SJCRH30 (cell line): ENCODE measurements at regions not wholly inside any gene's neighbourhood (a gene's known extent, or its start where the extent isn't known, plus 50 kb on each side); places are given as distances from the start of the nearest gene placed in this dataset.
"Not testable (repeated sequence)": the region's sequence is repeated elsewhere in the genome, so short reads cannot be mapped to it uniquely, and the experiment has no call there.

Source experiments
- DNase-seq, 2 experiments: peaks; one replicate each; pipeline ENCODE4 v3.0.0-alpha.2; 2015 to 2020
- H3K27ac ChIP-seq: fragments of 250-450 bp; sonication (Bioruptor Pico); 2 replicates; pipeline ENCODE4 v1.5.1; 2020; ENCODE audit warnings: mild to moderate bottlenecking, moderate library complexity
- H3K27me3 ChIP-seq: fragments of 250-450 bp; sonication (Bioruptor Pico); 2 replicates; pipeline ENCODE4 v1.5.1; 2020; ENCODE audit warnings: mild to moderate bottlenecking, moderate library complexity
- H3K36me3 ChIP-seq: fragments of 250-450 bp; sonication (Bioruptor Pico); 2 replicates; pipeline ENCODE4 v1.5.1; 2020; ENCODE audit warnings: mild to moderate bottlenecking, moderate library complexity
- H3K4me1 ChIP-seq: fragments of 250-450 bp; sonication (Bioruptor Pico); 2 replicates; pipeline ENCODE4 v1.5.1; 2020; ENCODE audit warnings: mild to moderate bottlenecking, moderate library complexity
- H3K4me3 ChIP-seq: fragments of 250-450 bp; sonication (Bioruptor Pico); 2 replicates; pipeline ENCODE4 v1.5.1; 2020; ENCODE audit warnings: mild to moderate bottlenecking, moderate library complexity
- H3K9me3 ChIP-seq: fragments of 250-450 bp; sonication (Bioruptor Pico); replicated peaks from 2 replicates; pipeline ENCODE4 v1.5.1; 2020; ENCODE audit warnings: mild to moderate bottlenecking, moderate library complexity

DNA sequence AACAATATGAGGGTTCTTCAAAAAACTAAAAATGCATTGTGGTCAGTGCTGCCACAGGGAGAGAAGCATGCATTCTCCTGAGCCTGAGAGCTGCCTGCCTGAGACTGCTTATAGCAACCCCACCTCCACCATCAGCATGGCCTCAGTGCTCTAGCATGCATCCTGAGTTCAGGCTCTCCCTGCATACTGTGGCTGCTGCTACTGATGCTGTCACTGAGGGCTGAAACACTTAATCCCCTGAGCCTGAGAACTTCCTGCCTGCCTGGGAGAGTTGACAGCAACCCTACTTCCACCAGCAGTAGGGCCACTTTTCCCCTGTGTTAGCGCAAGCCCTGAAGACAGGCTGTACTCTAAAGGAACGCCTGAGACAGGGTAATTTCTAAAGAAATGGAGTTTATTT is 206.0 kb downstream of the FBXO4 start:
- Histone ChIP-seq H3K9me3 (no peaks in the 10 kb centered on the region; the same call in 1 of the 2 replicates), H3K4me1 (no peaks in the 10 kb centered on the region), H3K27ac (no peak overlapping the region), H3K36me3 (no peaks in the 10 kb centered on the region), H3K27me3 (no peaks in the 10 kb centered on the region), H3K4me3 (no peak overlapping the region)
- peak in 1 of 2 experiments; percentile 13 for DNase-seq

DNA sequence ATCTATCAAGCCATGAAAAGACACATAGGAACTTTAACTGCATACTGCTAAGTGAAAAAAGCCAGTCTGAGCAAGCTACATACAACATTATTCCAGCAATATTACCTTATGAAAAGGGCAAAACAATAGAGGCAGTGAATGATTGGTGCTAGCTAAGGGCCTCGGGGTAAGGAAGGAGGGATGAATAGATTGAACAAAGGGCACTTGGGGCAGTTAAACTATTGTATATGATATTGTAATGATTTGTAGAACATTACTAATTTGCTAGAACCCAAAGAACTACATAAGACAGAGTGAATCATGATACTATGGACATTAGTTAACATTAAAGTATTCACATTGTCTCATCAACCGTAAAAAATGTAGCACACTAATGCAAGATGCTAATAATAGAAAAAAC is 218.3 kb downstream of the FBXO4 start:
- Histone ChIP-seq H3K9me3 (no peaks in the 10 kb centered on the region), H3K4me1 (no peaks in the 10 kb centered on the region), H3K27me3 (no peaks in the 10 kb centered on the region), H3K36me3 (no peaks in the 10 kb centered on the region), H3K4me3 (no peak overlapping the region), H3K27ac (no peak overlapping the region)
- no peak for DNase-seq

DNA sequence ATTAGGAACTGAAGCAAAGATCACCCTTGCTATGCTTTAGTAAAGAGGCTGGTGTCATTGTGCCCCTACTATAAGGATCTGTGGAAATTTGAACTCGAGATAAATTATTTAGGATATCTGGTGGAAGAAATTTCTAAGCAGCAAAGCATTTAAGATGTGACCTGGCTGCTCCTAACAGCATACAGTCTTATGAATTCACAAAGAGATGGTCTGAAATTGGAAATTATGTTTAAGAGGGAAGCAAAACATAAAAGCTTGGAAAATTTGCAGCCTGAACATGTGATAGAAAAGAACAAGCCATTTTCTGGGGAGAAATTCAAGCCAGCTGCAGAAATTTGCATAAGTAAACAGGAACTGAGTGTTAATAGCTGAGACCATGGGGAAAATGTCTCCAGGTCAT is 223.7 kb downstream of the FBXO4 start:
- Histone ChIP-seq H3K4me1 (no peaks in the 10 kb centered on the region), H3K4me3 (no peak overlapping the region), H3K9me3 (0 out of 2 replicates have a peak, but pooled peaks cover 4% of the 10 kb centered on the region), H3K27ac (no peak overlapping the region), H3K27me3 (no peaks in the 10 kb centered on the region), H3K36me3 (no peaks in the 10 kb centered on the region)
- DNase-seq, result no peak

DNA sequence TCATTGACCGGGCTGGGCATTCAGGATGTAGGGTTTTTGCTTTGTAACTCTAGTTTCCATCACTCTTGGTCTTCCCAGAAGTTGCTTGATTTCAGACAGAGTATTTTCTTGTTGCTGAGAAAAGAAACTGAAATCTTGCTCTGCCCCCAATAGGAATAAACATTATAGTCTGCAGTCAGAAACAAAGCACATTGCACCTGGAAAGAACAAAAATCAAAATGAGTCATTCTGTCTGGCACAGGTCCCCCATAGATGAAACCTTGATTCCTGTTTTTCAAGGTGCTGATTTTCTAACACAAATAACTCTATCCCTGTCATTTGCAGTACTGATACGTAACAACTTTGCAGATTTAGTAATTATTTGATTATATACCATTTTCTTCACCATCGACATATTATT is 232.1 kb downstream of the FBXO4 start:
- Histone ChIP-seq H3K4me1 (no peaks in the 10 kb centered on the region), H3K36me3 (no peaks in the 10 kb centered on the region), H3K4me3 (no peak overlapping the region), H3K27me3 (no peaks in the 10 kb centered on the region), H3K27ac (no peak overlapping the region), H3K9me3 (no peaks in the 10 kb centered on the region)
- no peak for DNase-seq

DNA sequence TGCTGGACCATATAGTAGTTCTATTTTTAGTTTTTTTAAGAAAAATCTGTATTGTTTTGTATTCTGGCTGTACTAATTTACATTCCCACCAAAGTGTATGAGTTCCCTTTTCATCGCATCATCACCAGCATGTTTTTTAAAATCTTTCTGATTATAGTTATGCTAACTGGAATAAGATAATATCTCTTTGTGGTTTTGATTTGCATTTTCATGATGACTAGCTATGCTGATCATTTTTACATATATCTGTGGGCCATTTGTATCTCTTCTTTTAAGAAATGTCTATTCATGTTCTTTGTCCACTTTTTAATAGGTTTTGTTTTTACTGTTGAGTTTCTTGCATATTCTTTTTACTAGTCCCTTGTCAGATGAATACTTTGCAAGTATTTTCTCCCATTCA is 238.0 kb downstream of the FBXO4 start:
- H3K27ac ChIP-seq, result no peak overlapping the region
- H3K36me3 ChIP-seq, result no peaks in the 10 kb centered on the region
- no peaks in the 10 kb centered on the region for H3K27me3 ChIP-seq
- H3K9me3 ChIP-seq, result no peaks in the 10 kb centered on the region
- H3K4me1 ChIP-seq, result no peaks in the 10 kb centered on the region
- no peak overlapping the region for H3K4me3 ChIP-seq
- no peak for DNase-seq

DNA sequence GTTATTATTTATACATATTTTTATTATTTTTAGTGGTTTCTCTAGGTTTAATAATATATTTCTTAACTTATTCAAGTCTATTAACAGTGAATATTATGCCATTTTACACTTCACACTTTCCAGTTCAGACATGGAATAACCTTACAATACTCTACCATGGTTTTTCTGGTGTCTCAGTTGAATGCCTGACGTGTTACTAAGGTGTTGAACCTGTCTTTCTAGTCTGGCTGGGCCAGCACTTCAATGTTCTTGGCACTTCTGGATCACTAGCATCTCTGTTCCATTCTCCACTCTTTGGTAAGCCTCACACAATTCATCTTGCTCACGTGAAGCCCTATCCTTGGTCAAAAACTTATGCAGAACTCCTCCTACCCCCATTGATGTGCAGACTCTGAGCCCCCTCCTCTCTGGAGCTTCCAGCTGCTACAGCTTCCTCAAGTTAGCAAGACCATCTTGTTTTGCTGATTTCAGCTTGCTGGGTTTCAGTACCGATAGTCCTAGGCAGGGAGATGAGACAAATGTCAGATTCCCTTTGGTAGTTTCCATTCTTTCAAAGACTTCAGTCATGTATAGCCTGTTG is 243.1 kb downstream of the FBXO4 start:
- no peak for DNase-seq
- Histone ChIP-seq H3K9me3 (0 out of 2 replicates have a peak, but pooled peaks cover 6% of the 10 kb centered on the region), H3K4me1 (no peaks in the 10 kb centered on the region; the same call in 1 of the 2 replicates), H3K4me3 (no peak overlapping the region), H3K27me3 (no peaks in the 10 kb centered on the region), H3K27ac (no peak overlapping the region), H3K36me3 (no peaks in the 10 kb centered on the region)

DNA sequence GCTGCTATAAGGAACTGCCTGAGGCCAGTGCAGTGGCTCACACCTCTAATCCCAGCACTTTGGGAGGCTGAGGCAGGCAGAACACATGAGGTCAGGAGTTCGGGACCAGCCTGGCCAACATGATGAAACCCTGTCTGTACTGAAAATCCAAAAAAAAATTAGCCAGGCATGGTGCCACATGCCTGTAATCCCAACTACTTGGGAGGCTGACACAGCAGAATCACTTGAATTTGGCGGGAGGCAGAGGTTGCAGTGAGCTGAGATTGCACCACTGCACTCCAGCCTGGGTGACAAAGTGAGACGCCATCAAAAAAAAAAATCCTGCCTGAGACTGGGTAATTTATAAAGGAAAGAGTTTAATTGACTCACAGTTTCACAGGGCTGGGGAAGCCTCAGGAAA is 247.1 kb upstream of the GHR start:
- H3K9me3 ChIP-seq, DNase-seq, H3K27ac ChIP-seq, H3K27me3 ChIP-seq, H3K4me3 ChIP-seq, H3K4me1 ChIP-seq, H3K36me3 ChIP-seq: not testable (repeated sequence)

DNA sequence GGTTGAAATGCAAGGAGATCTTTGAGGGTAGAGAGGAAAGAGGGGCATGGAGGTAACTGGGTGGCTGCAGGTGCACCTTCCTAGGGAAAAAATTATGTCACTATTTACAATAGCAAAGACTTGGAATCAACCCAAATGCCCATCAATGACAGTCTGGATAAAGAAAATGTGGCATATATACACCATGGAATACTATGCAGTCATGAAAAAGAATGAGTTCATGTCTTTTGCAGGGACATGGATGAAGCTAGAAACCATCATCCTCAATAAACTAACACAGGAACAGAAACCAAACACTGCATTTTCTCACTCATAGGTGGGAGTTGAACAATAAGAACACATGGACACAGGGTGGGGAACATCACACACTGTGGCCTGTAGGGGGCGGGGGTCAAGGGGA is 243.4 kb upstream of the GHR start:
- H3K9me3 ChIP-seq, H3K4me1 ChIP-seq, H3K36me3 ChIP-seq, H3K27ac ChIP-seq, DNase-seq, H3K4me3 ChIP-seq, H3K27me3 ChIP-seq: not testable (repeated sequence)

DNA sequence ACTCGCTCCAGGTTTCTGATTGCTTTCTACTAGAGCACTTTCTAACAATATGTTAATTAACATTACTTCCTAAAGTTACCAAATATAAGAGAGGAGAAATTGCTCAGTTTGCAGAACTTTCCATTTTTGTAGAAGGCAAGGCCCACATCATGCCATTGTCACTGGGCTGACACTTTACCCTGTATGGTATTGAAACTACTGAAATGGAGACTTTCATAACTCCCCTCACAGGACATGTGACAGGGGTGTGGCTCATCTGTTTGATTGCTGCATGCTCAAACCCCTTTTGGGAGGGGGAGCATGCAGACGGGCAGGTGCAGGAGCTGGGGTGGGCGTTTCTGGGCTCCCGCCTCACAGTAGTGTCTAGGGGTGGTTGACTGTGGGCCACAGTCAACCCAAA is 206.3 kb upstream of the GHR start:
- Histone ChIP-seq H3K9me3 (no peaks in the 10 kb centered on the region), H3K4me1 (no peaks in the 10 kb centered on the region), H3K27me3 (no peaks in the 10 kb centered on the region), H3K36me3 (no peaks in the 10 kb centered on the region), H3K4me3 (no peak overlapping the region), H3K27ac (no peak overlapping the region)
- DNase-seq, result no peak

DNA sequence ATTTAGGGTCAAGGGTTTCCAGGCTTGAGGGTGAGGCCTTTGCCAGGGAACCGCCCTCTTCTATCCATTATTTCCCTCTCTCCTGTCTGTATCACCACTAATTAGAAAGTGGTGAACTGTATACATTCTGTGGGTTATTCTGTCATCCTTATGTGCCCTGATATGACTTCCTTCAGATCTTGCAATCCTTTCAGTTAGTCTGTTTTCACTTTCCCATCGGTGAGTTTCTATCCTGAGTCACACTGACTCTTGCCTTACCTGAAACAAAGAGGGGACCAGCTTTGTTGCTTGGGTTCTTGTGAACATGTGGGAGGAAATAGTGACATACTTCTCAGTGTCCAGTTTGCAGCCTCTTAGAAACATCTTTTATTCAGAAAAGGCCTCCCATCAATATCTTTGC is 205.4 kb upstream of the GHR start:
- Histone ChIP-seq H3K27me3 (no peaks in the 10 kb centered on the region), H3K9me3 (no peaks in the 10 kb centered on the region), H3K4me3 (no peak overlapping the region), H3K36me3 (no peaks in the 10 kb centered on the region), H3K4me1 (no peaks in the 10 kb centered on the region), H3K27ac (no peak overlapping the region)
- no peak for DNase-seq

DNA sequence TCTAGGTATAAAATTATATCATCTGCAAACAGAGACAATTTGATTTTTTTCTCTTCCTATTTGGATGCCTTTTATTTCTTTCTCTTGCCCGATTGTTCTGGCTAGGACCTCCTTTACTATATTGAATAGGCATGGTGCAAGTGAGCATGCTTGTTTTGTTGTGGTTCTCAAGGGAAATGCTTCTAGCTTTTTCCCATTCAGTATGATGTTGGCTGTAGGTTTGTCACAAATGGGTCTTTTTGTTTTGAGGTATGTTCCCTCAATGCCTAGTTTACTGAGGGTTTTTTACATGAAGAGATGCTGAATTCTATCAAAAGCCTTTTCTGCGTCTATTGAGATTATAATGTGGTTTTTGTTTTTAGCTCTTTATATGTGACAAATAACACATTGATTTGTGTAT is 198.2 kb upstream of the GHR start:
- H3K27me3 ChIP-seq, result no peaks in the 10 kb centered on the region
- DNase-seq, result no peak
- no peaks in the 10 kb centered on the region for H3K9me3 ChIP-seq
- no peak overlapping the region for H3K27ac ChIP-seq
- H3K36me3 ChIP-seq, result no peaks in the 10 kb centered on the region
- no peaks in the 10 kb centered on the region for H3K4me1 ChIP-seq
- H3K4me3 ChIP-seq, result no peak overlapping the region

DNA sequence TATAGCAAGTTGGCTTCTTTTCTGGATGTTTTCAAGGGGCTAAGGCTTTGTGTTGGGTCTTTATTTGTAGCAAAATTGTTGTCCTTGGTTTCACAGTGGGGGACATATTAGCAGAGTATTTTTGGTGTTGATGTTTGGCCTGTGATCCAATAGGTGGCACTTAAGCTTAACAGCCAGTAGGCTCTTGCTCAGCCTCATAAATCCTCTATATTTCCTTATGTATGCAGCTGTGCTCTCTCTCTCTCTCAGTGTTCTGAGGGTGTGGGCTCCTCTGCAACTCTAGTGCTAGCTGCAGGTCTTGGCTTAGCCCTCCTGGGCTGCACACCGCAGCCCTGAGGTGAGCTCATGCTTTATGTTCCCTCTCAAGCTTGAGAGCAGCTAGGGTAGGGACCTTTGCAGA is 195.0 kb upstream of the GHR start:
- no peaks in the 10 kb centered on the region for H3K27me3 ChIP-seq
- H3K27ac ChIP-seq, result no peak overlapping the region
- no peak overlapping the region for H3K4me3 ChIP-seq
- no peaks in the 10 kb centered on the region for H3K36me3 ChIP-seq
- no peaks in the 10 kb centered on the region for H3K9me3 ChIP-seq
- H3K4me1 ChIP-seq, result no peaks in the 10 kb centered on the region
- DNase-seq, result peak in 1 of 2 experiments; percentile 19

DNA sequence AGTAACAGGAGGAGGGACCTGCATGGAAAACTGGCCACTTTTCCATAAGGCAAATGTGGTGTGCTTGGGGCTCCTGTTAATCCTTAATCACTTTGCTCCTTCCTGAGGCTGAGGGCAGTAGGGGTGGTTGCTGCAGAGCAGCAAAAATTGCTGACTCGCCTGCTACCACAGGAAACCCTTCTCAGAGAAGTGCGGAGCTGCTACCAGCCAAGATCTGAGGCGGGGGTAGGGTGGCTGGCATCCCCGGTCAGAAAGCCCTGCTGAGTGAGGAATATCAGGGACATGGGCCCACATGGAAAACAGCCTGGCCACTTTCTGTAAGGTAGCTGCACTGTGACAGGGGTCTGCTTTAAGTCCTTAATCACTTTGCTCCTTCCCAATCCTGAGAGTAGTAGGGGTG is 192.4 kb upstream of the GHR start:
- Histone ChIP-seq H3K36me3 (no peaks in the 10 kb centered on the region), H3K27me3 (no peaks in the 10 kb centered on the region), H3K9me3 (no peaks in the 10 kb centered on the region), H3K4me3 (no peak overlapping the region), H3K4me1 (no peaks in the 10 kb centered on the region), H3K27ac (no peak overlapping the region)
- no peak for DNase-seq

DNA sequence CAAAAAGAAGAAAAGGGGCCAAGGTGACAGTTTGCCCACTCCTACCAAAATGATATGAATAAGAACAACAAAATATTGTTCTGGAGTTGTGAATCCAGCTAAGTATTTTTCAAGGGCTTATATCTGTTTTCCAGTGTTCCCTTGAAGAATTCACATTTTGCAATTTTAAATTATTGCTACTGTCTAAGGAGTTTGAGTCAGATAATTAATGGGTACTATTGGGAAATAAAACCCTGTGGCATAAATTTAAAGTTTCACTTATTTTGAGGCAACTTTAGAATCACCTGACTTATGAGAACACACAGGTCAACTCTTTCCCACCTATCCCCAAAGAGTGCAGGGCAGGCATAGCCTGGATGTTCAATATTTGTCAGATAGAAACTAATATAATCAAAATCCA is 188.0 kb upstream of the GHR start:
- no peak for DNase-seq
- Histone ChIP-seq H3K27ac (no peak overlapping the region), H3K27me3 (no peaks in the 10 kb centered on the region), H3K36me3 (no peaks in the 10 kb centered on the region; the same call in 1 of the 2 replicates), H3K4me3 (no peak overlapping the region), H3K9me3 (no peaks in the 10 kb centered on the region), H3K4me1 (no peaks in the 10 kb centered on the region)

DNA sequence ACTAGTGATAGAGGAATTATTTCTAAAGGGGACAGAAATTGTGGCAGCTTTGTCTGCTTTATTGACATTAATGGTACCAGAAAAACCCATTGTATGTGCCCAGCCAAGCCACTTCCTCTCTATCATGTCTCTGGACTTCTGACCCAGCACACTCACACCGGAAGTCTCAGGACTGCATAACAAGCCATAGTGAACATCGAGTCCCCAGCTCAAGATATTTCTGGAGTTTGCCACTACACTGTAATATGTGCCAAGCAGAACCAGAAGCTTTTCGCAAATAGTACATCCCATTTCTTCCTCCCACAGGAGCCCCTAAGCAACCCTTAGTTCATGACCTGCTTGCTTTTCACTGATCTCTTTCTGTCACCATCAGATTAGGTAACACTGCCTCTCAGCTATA is 187.4 kb upstream of the GHR start:
- no peak for DNase-seq
- H3K36me3 ChIP-seq, result no peaks in the 10 kb centered on the region; the same call in 1 of the 2 replicates
- no peak overlapping the region for H3K27ac ChIP-seq
- no peak overlapping the region for H3K4me3 ChIP-seq
- no peaks in the 10 kb centered on the region for H3K27me3 ChIP-seq
- no peaks in the 10 kb centered on the region for H3K4me1 ChIP-seq
- H3K9me3 ChIP-seq, result no peaks in the 10 kb centered on the region

DNA sequence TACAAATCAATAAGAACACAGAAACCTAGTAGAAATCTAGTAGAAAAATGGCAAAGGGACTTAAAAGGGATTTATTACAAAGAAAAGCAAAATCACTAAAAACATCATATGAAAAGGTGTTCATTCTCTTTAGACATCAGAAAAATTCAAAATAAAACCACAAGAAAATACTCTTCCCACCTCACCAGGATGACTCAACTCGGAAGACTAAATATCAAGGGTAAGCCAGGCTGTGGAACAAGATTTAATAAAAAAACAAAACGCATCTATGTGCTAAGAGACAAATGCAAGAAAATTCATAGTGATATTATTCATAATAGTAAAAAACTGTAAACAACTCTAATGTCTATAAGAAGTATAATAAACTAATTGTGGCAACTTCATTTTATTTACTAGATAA is 181.6 kb upstream of the GHR start:
- Histone ChIP-seq H3K9me3 (no peaks in the 10 kb centered on the region), H3K27me3 (no peaks in the 10 kb centered on the region), H3K4me3 (no peak overlapping the region), H3K4me1 (no peaks in the 10 kb centered on the region), H3K36me3 (no peaks in the 10 kb centered on the region; the same call in 1 of the 2 replicates), H3K27ac (no peak overlapping the region)
- no peak for DNase-seq
